ENCODE measurements at regions not wholly inside any gene's neighbourhood (a gene's known extent, or its start where the extent isn't known, plus 50 kb on each side); places are given as distances from the start of the nearest gene placed in this dataset.

DNA sequence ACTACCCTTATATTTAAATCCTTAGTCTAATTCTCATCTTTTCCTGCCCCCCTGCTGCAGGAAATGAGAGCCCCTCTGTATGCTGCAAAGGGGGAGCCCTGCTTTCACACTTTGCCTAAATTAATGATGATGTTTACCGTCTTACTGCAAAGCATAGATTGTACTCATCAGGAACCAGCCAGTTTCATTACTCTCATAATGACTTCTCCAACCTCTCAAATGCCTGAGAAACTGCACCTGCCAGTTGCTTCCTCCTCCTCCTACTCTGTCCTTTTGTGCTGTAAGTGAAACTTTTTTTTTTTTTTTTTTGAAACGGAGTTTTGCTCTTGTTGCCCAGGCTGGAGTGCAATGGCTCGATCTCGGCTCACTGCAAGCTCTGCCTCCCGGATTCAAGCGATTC is 101.7 kb downstream of the ADSS2 start:
- Mint-ChIP-seq H3K9me3 (peaks cover 3% of the 10 kb centered on the region), H3K27me3 (peaks cover 3% of the 10 kb centered on the region), H3K4me1 (peaks cover 10% of the 10 kb centered on the region), H3K27ac (no peak overlapping the region), H3K4me3 (no peak overlapping the region), H3K36me3 (ENCODE audit: low read depth) (no peaks in the 10 kb centered on the region)
- CTCF ChIA-PET, result interaction anchor here (1.1 kb wide), 1 partner anchor 9 kb away, joined by 4 read pairs; no protein-coding TSS in a partner anchor
- POLR2A ChIA-PET, result no interaction called here
- no peak for DNase-seq

DNA sequence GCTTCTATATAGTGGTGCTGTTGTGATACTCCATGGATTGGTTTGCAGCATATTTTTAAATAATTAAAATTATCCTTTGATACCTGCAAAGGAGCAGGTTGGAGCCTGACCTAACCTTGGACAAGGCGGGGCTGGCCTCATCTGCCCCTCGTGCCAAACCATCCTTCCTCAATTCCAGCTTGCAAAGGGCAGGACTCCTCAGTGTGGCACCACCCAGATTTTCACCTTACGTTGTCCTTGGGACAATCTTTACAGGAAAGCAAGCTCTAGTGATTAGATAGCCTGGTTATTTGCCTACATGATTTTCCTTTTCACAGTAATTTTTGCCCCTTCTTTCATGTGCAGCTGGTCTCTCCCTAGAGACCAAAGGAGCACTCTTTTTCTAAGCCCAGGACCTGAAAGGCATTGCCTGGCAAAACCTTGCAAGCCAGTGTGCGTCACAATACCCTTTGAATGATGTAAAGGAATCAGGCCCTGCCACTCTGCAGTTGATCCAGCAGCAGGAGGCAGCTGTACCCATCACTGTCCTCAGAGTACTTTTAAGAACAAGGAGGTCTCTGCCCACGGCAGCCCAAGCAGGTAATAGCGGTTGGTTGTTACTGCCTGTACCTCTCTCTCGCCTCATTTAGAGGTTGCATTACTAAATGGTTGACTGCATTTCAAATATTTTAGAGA is 99.4 kb downstream of the ADSS2 start:
- ChIA-PET CTCF (interaction anchor here (1.7 to 1.8 kb wide), 2 partner anchors 9 to 53 kb away, joined by 5 to 6 read pairs; no protein-coding TSS in a partner anchor), POLR2A (no interaction called here)
- no peak for DNase-seq
- H3K36me3 Mint-ChIP-seq (ENCODE audit: low read depth), result no peaks in the 10 kb centered on the region
- no peaks in the 10 kb centered on the region for H3K9me3 Mint-ChIP-seq
- H3K27ac Mint-ChIP-seq, result no peak overlapping the region
- no peak overlapping the region for H3K4me3 Mint-ChIP-seq
- peaks cover 3% of the 10 kb centered on the region for H3K27me3 Mint-ChIP-seq
- peaks cover 10% of the 10 kb centered on the region for H3K4me1 Mint-ChIP-seq

DNA sequence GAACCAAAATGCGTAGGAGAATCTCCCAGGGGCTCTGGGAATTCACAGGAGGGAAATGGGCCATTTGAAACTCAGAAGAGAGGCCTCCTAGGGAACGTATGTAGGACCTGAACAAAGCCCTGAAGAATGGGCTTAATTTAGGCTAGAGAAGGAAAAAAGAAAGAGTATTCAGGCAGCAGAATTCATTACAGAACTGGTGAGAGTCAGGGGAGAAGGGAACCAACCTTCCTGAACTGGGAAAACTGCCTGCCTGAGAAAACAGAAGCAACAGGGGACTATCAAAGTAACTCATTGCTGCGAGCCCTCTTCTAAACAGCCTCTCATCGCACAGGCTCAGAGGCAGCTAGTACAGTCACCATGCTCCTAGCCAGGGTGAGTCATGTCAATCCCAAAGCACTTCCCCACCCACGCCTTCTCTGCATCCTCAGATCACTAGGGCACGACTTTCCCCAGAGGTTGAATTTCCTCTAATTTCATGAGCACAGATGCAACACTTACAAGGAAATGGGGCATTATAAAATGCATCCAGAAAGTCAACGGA is 98.1 kb downstream of the ADSS2 start:
- ChIA-PET CTCF (interaction anchor here (0.6 to 1.3 kb wide), 3 partner anchors 26 to 60 kb away, joined by 3 to 5 read pairs (median 3); no protein-coding TSS in a partner anchor), POLR2A (no interaction called here)
- Mint-ChIP-seq H3K36me3 (ENCODE audit: low read depth) (no peaks in the 10 kb centered on the region), H3K4me3 (no peak overlapping the region), H3K4me1 (peaks cover 10% of the 10 kb centered on the region), H3K27me3 (peaks cover 3% of the 10 kb centered on the region), H3K9me3 (no peaks in the 10 kb centered on the region), H3K27ac (no peak overlapping the region)
- DNase-seq, result no peak

DNA sequence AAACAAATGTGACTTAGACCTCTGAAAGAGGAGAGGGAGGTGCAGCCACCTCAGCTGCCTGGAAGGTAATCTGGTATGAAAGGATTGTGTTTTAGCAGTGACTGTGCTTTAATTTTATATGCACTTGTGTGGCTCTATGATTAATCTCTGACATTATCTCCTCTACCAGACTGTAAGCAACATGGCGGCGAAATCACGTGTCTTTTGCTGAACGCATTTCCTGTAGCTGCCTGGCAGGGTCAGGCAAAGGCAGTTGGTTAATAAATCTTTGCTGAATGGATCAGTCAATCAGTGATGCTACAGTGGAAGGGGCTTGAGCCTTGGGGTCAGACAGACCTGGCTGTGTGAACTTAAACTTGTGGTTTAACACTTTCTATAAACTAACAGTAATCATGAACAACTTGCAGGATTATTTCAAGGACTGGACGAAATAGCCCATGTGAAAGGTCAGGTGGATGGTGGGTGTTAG is 96.9 kb downstream of the ADSS2 start:
- DNase-seq, result no peak
- Mint-ChIP-seq H3K36me3 (ENCODE audit: low read depth) (no peaks in the 10 kb centered on the region), H3K4me3 (no peak overlapping the region), H3K9me3 (no peaks in the 10 kb centered on the region), H3K27me3 (no peaks in the 10 kb centered on the region), H3K27ac (no peak overlapping the region), H3K4me1 (peaks cover 5% of the 10 kb centered on the region)
- ChIA-PET POLR2A (no interaction called here), CTCF (no interaction called here)

DNA sequence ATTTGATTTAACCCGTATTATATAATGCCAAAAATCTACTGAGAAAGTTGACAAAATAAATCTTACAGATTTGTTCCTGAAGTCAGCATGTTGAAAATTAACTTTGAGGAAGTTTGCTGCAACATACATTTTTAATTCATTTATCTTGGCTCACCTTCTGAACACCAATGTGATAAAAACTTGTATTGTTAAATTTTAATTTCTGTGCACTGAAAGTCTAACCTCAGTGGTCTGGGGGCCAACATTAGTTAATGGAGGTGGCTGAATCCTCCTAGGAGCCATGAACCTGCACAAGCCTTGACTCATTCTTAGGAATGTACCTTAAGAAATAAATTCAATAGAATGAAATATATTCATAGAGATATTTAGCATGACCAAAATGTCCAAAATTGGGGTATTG is 95.3 kb downstream of the ADSS2 start:
- Mint-ChIP-seq H3K27me3 (peaks cover 2% of the 10 kb centered on the region), H3K4me1 (peaks cover 2% of the 10 kb centered on the region), H3K36me3 (ENCODE audit: low read depth) (no peaks in the 10 kb centered on the region), H3K9me3 (no peaks in the 10 kb centered on the region), H3K27ac (no peak overlapping the region), H3K4me3 (no peak overlapping the region)
- ChIA-PET POLR2A (no interaction called here), CTCF (no interaction called here)
- DNase-seq, result no peak
